ENCODE measurements at regions not wholly inside any gene's neighbourhood (a gene's known extent, or its start where the extent isn't known, plus 50 kb on each side); places are given as distances from the start of the nearest gene placed in this dataset.
"Not testable (repeated sequence)": the region's sequence is repeated elsewhere in the genome, so short reads cannot be mapped to it uniquely, and the experiment has no call there.

GRCh38 chr5:136749016-136749415, 383.7 kb upstream of the TRPC7 start:
- no peak for DNase-seq (ENCODE audit: extremely low read depth, low read depth, low spot score)

GRCh38 chr5:136743052-136743451, 377.7 kb upstream of the TRPC7 start:
- DNase-seq (ENCODE audit: extremely low read depth, low read depth, low spot score), result no peak

- DNase-seq (ENCODE audit: extremely low read depth, low read depth, low spot score), result no peak
These were observed 374.9 kb upstream of the TRPC7 start for GRCh38 chr5:136740228-136740627.

GRCh38 chr5:136739271-136739670, 373.9 kb upstream of the TRPC7 start:
- not testable (repeated sequence) for DNase-seq (ENCODE audit: extremely low read depth, low read depth, low spot score)

- no peak for DNase-seq (ENCODE audit: extremely low read depth, low read depth, low spot score)
These were observed 373.5 kb upstream of the TRPC7 start for GRCh38 chr5:136738829-136739228.

GRCh38 chr5:136736021-136736420, 370.7 kb upstream of the TRPC7 start:
- no peak for DNase-seq (ENCODE audit: extremely low read depth, low read depth, low spot score)

- not testable (repeated sequence) for DNase-seq (ENCODE audit: extremely low read depth, low read depth, low spot score)
These were observed 370.3 kb upstream of the TRPC7 start for GRCh38 chr5:136735611-136736010.

GRCh38 chr5:136734628-136735027, 369.3 kb upstream of the TRPC7 start:
- no peak for DNase-seq (ENCODE audit: extremely low read depth, low read depth, low spot score)

- DNase-seq (ENCODE audit: extremely low read depth, low read depth, low spot score), result no peak
These were observed 367.4 kb upstream of the TRPC7 start for GRCh38 chr5:136732751-136733150.

- DNase-seq (ENCODE audit: extremely low read depth, low read depth, low spot score), result no peak
These were observed 366.0 kb upstream of the TRPC7 start for GRCh38 chr5:136731241-136731900.

- no peak for DNase-seq (ENCODE audit: extremely low read depth, low read depth, low spot score)
These were observed 365.1 kb upstream of the TRPC7 start for GRCh38 chr5:136730426-136730825.

GRCh38 chr5:136729901-136730355, 364.6 kb upstream of the TRPC7 start:
- peak; percentile 22 for DNase-seq (ENCODE audit: extremely low read depth, low read depth, low spot score)

- DNase-seq (ENCODE audit: extremely low read depth, low read depth, low spot score), result no peak
These were observed 361.2 kb upstream of the TRPC7 start for GRCh38 chr5:136726506-136726905.

- no peak for DNase-seq (ENCODE audit: extremely low read depth, low read depth, low spot score)
These were observed 358.8 kb upstream of the TRPC7 start for GRCh38 chr5:136724161-136724560.

- no peak for DNase-seq (ENCODE audit: extremely low read depth, low read depth, low spot score)
These were observed 357.2 kb upstream of the TRPC7 start for GRCh38 chr5:136722581-136722980.

GRCh38 chr5:136722086-136722485, 356.7 kb upstream of the TRPC7 start:
- DNase-seq (ENCODE audit: extremely low read depth, low read depth, low spot score), result no peak

- no peak for DNase-seq (ENCODE audit: extremely low read depth, low read depth, low spot score)
These were observed 355.3 kb upstream of the TRPC7 start for GRCh38 chr5:136720674-136721073.

GRCh38 chr5:136717917-136718316, 352.6 kb upstream of the TRPC7 start:
- no peak for DNase-seq (ENCODE audit: extremely low read depth, low read depth, low spot score)

- DNase-seq (ENCODE audit: extremely low read depth, low read depth, low spot score), result no peak
These were observed 348.9 kb upstream of the TRPC7 start for GRCh38 chr5:136714286-136714685.

- no peak for DNase-seq (ENCODE audit: extremely low read depth, low read depth, low spot score)
These were observed 347.3 kb upstream of the TRPC7 start for GRCh38 chr5:136712628-136713027.

- no peak for DNase-seq (ENCODE audit: extremely low read depth, low read depth, low spot score)
These were observed 345.5 kb upstream of the TRPC7 start for GRCh38 chr5:136710834-136711233.

- DNase-seq (ENCODE audit: extremely low read depth, low read depth, low spot score), result no peak
These were observed 338.4 kb upstream of the TRPC7 start for GRCh38 chr5:136703706-136704105.

GRCh38 chr5:136703036-136703435, 337.7 kb upstream of the TRPC7 start:
- no peak for DNase-seq (ENCODE audit: extremely low read depth, low read depth, low spot score)

Data from glomerular endothelial cell (primary cell).